H9 (cell line): ENCODE measurements at regions not wholly inside any gene's neighbourhood (a gene's known extent, or its start where the extent isn't known, plus 50 kb on each side); places are given as distances from the start of the nearest gene placed in this dataset.

ENCODE experiments used
- DNase-seq: peaks from one replicate; pipeline ENCODE4 v3.0.0-alpha.2; 2017
- H2AFZ ChIP-seq: one replicate; pipeline ENCODE4 v1.6.1; 2013; ENCODE audit warnings: mild to moderate bottlenecking, low read length, control low read depth, moderate library complexity
- H2AK5ac ChIP-seq: 2 replicates; pipeline ENCODE4 v1.6.1; 2013; ENCODE audit warnings: low read length, control low read depth, mixed read lengths; ENCODE audit not compliant: insufficient read length
- H2BK120ac ChIP-seq: one replicate; pipeline ENCODE4 v1.6.1; 2013; ENCODE audit warnings: low read depth, mild to moderate bottlenecking, low read length, control low read depth, inconsistent platforms; ENCODE audit not compliant: poor library complexity, severe bottlenecking
- H2BK12ac ChIP-seq: 2 replicates; pipeline ENCODE4 v1.6.1; 2013; ENCODE audit warnings: low read length, control low read depth, mixed read lengths, low read depth; ENCODE audit not compliant: insufficient read length
- H2BK15ac ChIP-seq: 2 replicates; pipeline ENCODE4 v1.6.1; 2013; ENCODE audit warnings: low read depth, low read length, control low read depth
- H2BK20ac ChIP-seq: one replicate; pipeline ENCODE4 v1.6.1; 2013; ENCODE audit warnings: low read depth, mild to moderate bottlenecking, low read length, control low read depth, inconsistent platforms; ENCODE audit not compliant: poor library complexity, severe bottlenecking
- H2BK5ac ChIP-seq: 2 replicates; pipeline ENCODE4 v1.6.1; 2013; ENCODE audit warnings: low read length, control low read depth, mixed read lengths; ENCODE audit not compliant: insufficient read length
- H3K14ac ChIP-seq: 2 replicates; pipeline ENCODE4 v1.6.1; 2013; ENCODE audit warnings: low read length, control low read depth; ENCODE audit not compliant: insufficient read depth
- H3K18ac ChIP-seq: 2 replicates; pipeline ENCODE4 v1.6.1; 2013; ENCODE audit warnings: low read depth, mild to moderate bottlenecking, mixed read lengths, low read length, control low read depth; ENCODE audit not compliant: insufficient read length
- H3K23ac ChIP-seq: 2 replicates; pipeline ENCODE4 v1.6.1; 2013; ENCODE audit warnings: low read length, control low read depth, mixed read lengths, low read depth; ENCODE audit not compliant: insufficient read length
- H3K23me2 ChIP-seq: 2 replicates; pipeline ENCODE4 v1.6.1; 2013; ENCODE audit warnings: low read depth, mild to moderate bottlenecking, mixed read lengths, low read length, control low read depth; ENCODE audit not compliant: insufficient read length, poor library complexity, severe bottlenecking
- H3K27ac ChIP-seq: 2 replicates; pipeline ENCODE4 v1.5.1; 2013; ENCODE audit warnings: low read length, control low read depth, mixed read lengths, low read depth; ENCODE audit not compliant: insufficient read length
- H3K27me3 ChIP-seq: 2 replicates; pipeline ENCODE4 v1.6.1; 2013; ENCODE audit warnings: low read length, control low read depth, inconsistent platforms; ENCODE audit not compliant: insufficient read depth
- H3K4ac ChIP-seq: 2 replicates; pipeline ENCODE4 v1.6.1; 2013; ENCODE audit warnings: low read depth, mild to moderate bottlenecking, control low read depth, inconsistent platforms, low read length, moderate library complexity
- H3K4me1 ChIP-seq: 2 replicates; pipeline ENCODE4 v1.6.1; 2013; ENCODE audit warnings: low read length, control low read depth, inconsistent platforms; ENCODE audit not compliant: insufficient read depth
- H3K4me2 ChIP-seq: 2 replicates; pipeline ENCODE4 v1.6.1; 2013; ENCODE audit warnings: low read length, control low read depth, mixed read lengths; ENCODE audit not compliant: insufficient read length, insufficient read depth
- H3K56ac ChIP-seq: 2 replicates; pipeline ENCODE4 v1.6.1; 2013; ENCODE audit warnings: low read depth, mild to moderate bottlenecking, mixed read lengths, low read length, control low read depth; ENCODE audit not compliant: insufficient read length
- H3K79me1 ChIP-seq: 2 replicates; pipeline ENCODE4 v1.6.1; 2013; ENCODE audit warnings: low read depth, mild to moderate bottlenecking, moderate library complexity, low read length, control low read depth, inconsistent platforms; ENCODE audit not compliant: insufficient read depth, poor library complexity, severe bottlenecking
- H3K79me2 ChIP-seq: 2 replicates; pipeline ENCODE4 v1.6.1; 2013; ENCODE audit warnings: low read length, control low read depth, inconsistent platforms; ENCODE audit not compliant: insufficient read depth
- H3K9ac ChIP-seq: 2 replicates; pipeline ENCODE4 v1.6.1; 2013; ENCODE audit warnings: low read length, control low read depth, mixed read lengths; ENCODE audit not compliant: insufficient read length; ENCODE audit errors: extremely low read depth
- H3K9me3 ChIP-seq: one replicate; pipeline ENCODE4 v1.6.1; 2013; ENCODE audit warnings: low read depth, low read length, inconsistent platforms; ENCODE audit not compliant: control insufficient read depth
- H3T11ph ChIP-seq: one replicate; pipeline ENCODE4 v1.6.1; 2013; ENCODE audit warnings: mild to moderate bottlenecking, low read length, control low read depth, inconsistent platforms
- H4K20me1 ChIP-seq: one replicate; pipeline ENCODE4 v1.6.1; 2013; ENCODE audit not compliant: control insufficient read depth, insufficient read length, insufficient read depth
- H4K5ac ChIP-seq: 2 replicates; pipeline ENCODE4 v1.6.1; 2013; ENCODE audit warnings: low read depth, mild to moderate bottlenecking, mixed read lengths, low read length, control low read depth; ENCODE audit not compliant: insufficient read length
- H4K8ac ChIP-seq: replicated peaks from 2 replicates; pipeline ENCODE4 v1.6.1; 2013; ENCODE audit warnings: low read length, control low read depth, mixed read lengths, low read depth; ENCODE audit not compliant: insufficient read length
- H4K91ac ChIP-seq: 2 replicates; pipeline ENCODE4 v1.6.1; 2013; ENCODE audit warnings: low read depth, mild to moderate bottlenecking, moderate library complexity, mixed read lengths, low read length, control low read depth; ENCODE audit not compliant: insufficient read length
- H3K27ac Mint-ChIP-seq, 3 experiments: 2 replicates in 2 of 3; 3 replicates in 1 of 3; pipeline ENCODE4 v1.8.0; 2020 to 2021; ENCODE audit warnings: mixed read lengths in 3 of 3, mild to moderate bottlenecking in 1 of 3, moderate library complexity in 1 of 3
- H3K27me3 Mint-ChIP-seq: 2 replicates; pipeline ENCODE4 v1.8.0; 2021; ENCODE audit warnings: low read depth, mild to moderate bottlenecking, moderate library complexity, mixed read lengths
- H3K36me3 Mint-ChIP-seq, 3 experiments: 2 replicates in 2 of 3; 3 replicates in 1 of 3; pipeline ENCODE4 v1.8.0; 2020 to 2021; ENCODE audit warnings: low read depth in 3 of 3, mixed read lengths in 3 of 3; ENCODE audit not compliant: insufficient read depth in 1 of 3
- H3K4me1 Mint-ChIP-seq, 2 experiments: 2 replicates each; pipeline ENCODE4 v1.8.0; 2020; ENCODE audit warnings: mixed read lengths in 2 of 2
- H3K4me3 Mint-ChIP-seq, 2 experiments: 2 replicates in 1 of 2; 3 replicates in 1 of 2; pipeline ENCODE4 v1.8.0; 2020 to 2021; ENCODE audit warnings: mild to moderate bottlenecking in 2 of 2, mixed read lengths in 2 of 2, moderate library complexity in 1 of 2
- H3K9me3 Mint-ChIP-seq, 2 experiments: 2 replicates in 1 of 2; 3 replicates in 1 of 2; pipeline ENCODE4 v1.8.0; 2020; ENCODE audit warnings: mild to moderate bottlenecking in 2 of 2, mixed read lengths in 2 of 2, moderate library complexity in 1 of 2
- CTCF ChIP-seq: fragments of 200-600 bp; sonication (generic); conservative IDR thresholded peaks from 3 replicates; pipeline ENCODE4 v1.8.0; 2021; ENCODE audit warnings: antibody characterized with exemption, mild to moderate bottlenecking
- WGBS: extraction: QIAGEN DNeasy Blood & Tissue Kit; methylation state at CpG from one replicate; pipeline ENCODE4 v1.1.7; 2013; ENCODE audit warnings: missing lambda C conversion rate, low lambda C conversion rate, mixed read lengths; ENCODE audit not compliant: insufficient read length; ENCODE audit errors: extremely low coverage; 5-methylcytosine and 5-hydroxymethylcytosine counted together

- Histone ChIP-seq H3K4me1 (no peaks in the 10 kb centered on the region), H4K5ac (no peak overlapping the region), H2BK12ac (no peak overlapping the region), H3K4ac (no peak overlapping the region), H2BK5ac (no peak overlapping the region), H3K79me2 (no peaks in the 10 kb centered on the region), H3K4me2 (no peak overlapping the region), H3K23ac (no peak overlapping the region), H3K18ac (no peak overlapping the region), H3K9ac (no peak overlapping the region), H2BK20ac (no peak overlapping the region), H3K9me3 (no peaks in the 10 kb centered on the region), H2AFZ (no peak overlapping the region), H4K20me1 (no peaks in the 10 kb centered on the region), H4K91ac (no peak overlapping the region), H3K79me1 (no peaks in the 10 kb centered on the region), H3K23me2 (no peaks in the 10 kb centered on the region), H3K56ac (no peak overlapping the region), H4K8ac (no peak overlapping the region), H2BK15ac (no peak overlapping the region), H2AK5ac (no peak overlapping the region), H2BK120ac (no peak overlapping the region), H3K27ac (no peak overlapping the region), H3T11ph (no peak overlapping the region), H3K27me3 (no peaks in the 10 kb centered on the region), H3K14ac (no peak overlapping the region)
- Mint-ChIP-seq H3K27me3 (no peaks in the 10 kb centered on the region), H3K4me3 (no peak overlapping the region), H3K4me1 (no peaks in the 10 kb centered on the region), H3K36me3 (no peaks in the 10 kb centered on the region), H3K27ac (no peak overlapping the region; a peak in 1 of 7 replicates), H3K9me3 (no peaks in the 10 kb centered on the region)
- TF ChIP-seq CTCF: no peak
- no peak for DNase-seq
- WGBS: no CpG with 5 or more reads among the region's 7 CpGs
Observed at GRCh38 chr7:77484785-77485184, 52.3 kb upstream of the PTPN12 start.
